ENCODE measurements at regions not wholly inside any gene's neighbourhood (a gene's known extent, or its start where the extent isn't known, plus 50 kb on each side); places are given as distances from the start of the nearest gene placed in this dataset.

DNA sequence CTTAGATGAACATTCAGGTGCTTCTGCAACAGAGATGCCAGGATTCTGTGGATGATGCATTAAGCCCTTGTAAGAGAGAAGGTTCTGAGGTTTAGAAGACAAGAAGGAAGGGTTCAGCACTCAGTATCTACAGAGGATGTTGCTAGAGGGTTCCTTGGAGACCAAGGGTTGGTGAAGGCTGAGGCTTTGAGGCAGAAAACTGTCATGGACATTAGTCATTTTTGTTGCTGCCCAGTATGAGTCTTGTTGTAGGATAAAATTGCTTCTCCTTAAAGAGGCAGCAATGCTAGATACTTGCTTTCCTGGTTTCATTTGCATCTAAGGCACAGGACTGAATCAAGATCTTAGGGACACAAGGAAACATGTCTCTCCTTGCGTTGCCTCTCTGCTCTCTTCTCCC, 319.4 kb upstream of the NFIA start:
- no peak overlapping the region for H3K9ac ChIP-seq (ENCODE audit: low read length)
- H3K27me3 ChIP-seq (ENCODE audit: insufficient read depth, low read length) = peaks cover 16% of the 10 kb centered on the region

DNA sequence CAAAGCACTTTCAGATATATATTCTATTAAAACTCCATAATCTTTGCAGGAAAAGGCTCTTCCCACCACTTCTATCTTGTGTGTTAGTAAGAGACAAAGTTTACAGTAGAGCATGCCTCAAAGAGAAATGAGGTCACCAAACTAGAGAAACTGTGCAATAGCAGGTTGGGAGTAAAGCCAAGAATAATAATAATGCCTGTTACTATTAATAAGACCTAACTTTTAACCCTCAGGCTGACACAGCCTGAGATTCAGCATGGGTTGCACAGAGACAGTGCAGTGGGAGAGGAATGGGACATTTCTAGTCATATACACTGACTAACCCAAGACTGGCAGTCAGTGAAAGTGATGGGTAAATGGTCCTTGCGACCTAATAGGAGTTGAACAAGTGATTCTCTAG, 320.2 kb upstream of the NFIA start:
- ATAC-seq (no peak), DNase-seq (ENCODE audit: low read depth, low spot score) (no peak)
- H3K27ac ChIP-seq (ENCODE audit: low read depth, low read length) = no peak overlapping the region
- H4K20me1 ChIP-seq (ENCODE audit: insufficient read depth) = no peaks in the 10 kb centered on the region
- H3K4me1 ChIP-seq (ENCODE audit: control insufficient read depth in 1 of 2, insufficient read depth in 2 of 2, low read length in 2 of 2) = no peaks in the 10 kb centered on the region
- no peak overlapping the region for H3K4me3 ChIP-seq (replicated peaks in 1 of 2; ENCODE audit: low read depth in 1 of 2, low read length in 2 of 2)
- H3K4me2 ChIP-seq (ENCODE audit: low read length) = no peak overlapping the region
- no peaks in the 10 kb centered on the region for H3K9me2 ChIP-seq (ENCODE audit: insufficient read depth)
- POLR2A ChIA-PET = no interaction called here
- RAD21 ChIA-PET (ENCODE audit: low non-redundant PET in 1 of 2, low total read pairs in 2 of 2, uncharacterized antibody in 2 of 2, unreplicated experiment in 2 of 2) = no interaction called here
- H3K9ac ChIP-seq (ENCODE audit: low read length) = no peak overlapping the region
- no peaks in the 10 kb centered on the region for H3K36me3 ChIP-seq (ENCODE audit: control insufficient read depth in 1 of 2, insufficient read depth in 2 of 2, low read length in 2 of 2)
- intact Hi-C loops (cut with micrococcal nuclease) = no loop called here
- H3K79me2 ChIP-seq (ENCODE audit: insufficient read depth, low read length) = no peaks in the 10 kb centered on the region
- TF ChIP-seq EGR1 (IDR thresholded peaks at IDR 0.05; ENCODE audit: low read depth) (no peak), CEBPB (IDR thresholded peaks at IDR 0.05; ENCODE audit: low read depth) (no peak), TCF7L2 (IDR thresholded peaks at IDR 0.05; ENCODE audit: borderline replicate concordance, extremely low read depth, insufficient read depth, insufficient read length) (no peak), EZH2 (IDR thresholded peaks at IDR 0.05) (no peak), POLR2A (IDR thresholded peaks at IDR 0.05; ENCODE audit: borderline replicate concordance, extremely low read depth, insufficient read depth, insufficient read length) (no peak), ZFX (IDR thresholded peaks at IDR 0.05) (no peak), SIN3A (IDR thresholded peaks at IDR 0.05; ENCODE audit: low read depth) (no peak), RAD21 (IDR thresholded peaks at IDR 0.05; ENCODE audit: low read depth) (no peak), JUND (IDR thresholded peaks at IDR 0.05) (no peak), ELF1 (IDR thresholded peaks at IDR 0.05; ENCODE audit: borderline replicate concordance, low read depth) (no peak), ZNF274 (IDR thresholded peaks at IDR 0.05; ENCODE audit: low read depth, low read length) (no peak)
- TF ChIP-seq, protein P1, sequence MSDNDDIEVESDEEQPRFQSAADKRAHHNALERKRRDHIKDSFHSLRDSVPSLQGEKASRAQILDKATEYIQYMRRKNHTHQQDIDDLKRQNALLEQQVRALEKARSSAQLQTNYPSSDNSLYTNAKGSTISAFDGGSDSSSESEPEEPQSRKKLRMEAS (IDR thresholded peaks at IDR 0.05) = no peak
- TF ChIP-seq, protein P2, sequence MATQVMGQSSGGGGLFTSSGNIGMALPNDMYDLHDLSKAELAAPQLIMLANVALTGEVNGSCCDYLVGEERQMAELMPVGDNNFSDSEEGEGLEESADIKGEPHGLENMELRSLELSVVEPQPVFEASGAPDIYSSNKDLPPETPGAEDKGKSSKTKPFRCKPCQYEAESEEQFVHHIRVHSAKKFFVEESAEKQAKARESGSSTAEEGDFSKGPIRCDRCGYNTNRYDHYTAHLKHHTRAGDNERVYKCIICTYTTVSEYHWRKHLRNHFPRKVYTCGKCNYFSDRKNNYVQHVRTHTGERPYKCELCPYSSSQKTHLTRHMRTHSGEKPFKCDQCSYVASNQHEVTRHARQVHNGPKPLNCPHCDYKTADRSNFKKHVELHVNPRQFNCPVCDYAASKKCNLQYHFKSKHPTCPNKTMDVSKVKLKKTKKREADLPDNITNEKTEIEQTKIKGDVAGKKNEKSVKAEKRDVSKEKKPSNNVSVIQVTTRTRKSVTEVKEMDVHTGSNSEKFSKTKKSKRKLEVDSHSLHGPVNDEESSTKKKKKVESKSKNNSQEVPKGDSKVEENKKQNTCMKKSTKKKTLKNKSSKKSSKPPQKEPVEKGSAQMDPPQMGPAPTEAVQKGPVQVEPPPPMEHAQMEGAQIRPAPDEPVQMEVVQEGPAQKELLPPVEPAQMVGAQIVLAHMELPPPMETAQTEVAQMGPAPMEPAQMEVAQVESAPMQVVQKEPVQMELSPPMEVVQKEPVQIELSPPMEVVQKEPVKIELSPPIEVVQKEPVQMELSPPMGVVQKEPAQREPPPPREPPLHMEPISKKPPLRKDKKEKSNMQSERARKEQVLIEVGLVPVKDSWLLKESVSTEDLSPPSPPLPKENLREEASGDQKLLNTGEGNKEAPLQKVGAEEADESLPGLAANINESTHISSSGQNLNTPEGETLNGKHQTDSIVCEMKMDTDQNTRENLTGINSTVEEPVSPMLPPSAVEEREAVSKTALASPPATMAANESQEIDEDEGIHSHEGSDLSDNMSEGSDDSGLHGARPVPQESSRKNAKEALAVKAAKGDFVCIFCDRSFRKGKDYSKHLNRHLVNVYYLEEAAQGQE (IDR thresholded peaks at IDR 0.05; ENCODE audit: low read depth) = no peak
- CTCF ChIA-PET = interaction anchor here (2.6 kb wide), 1 partner anchor 481 kb away, joined by 9 read pairs; no protein-coding TSS in a partner anchor
- no peak overlapping the region for H2AFZ ChIP-seq (ENCODE audit: low read depth, low read length, poor library complexity, severe bottlenecking)
- no TSS peak for BruUV-seq (replicated peaks)
- no peaks in the 10 kb centered on the region for H3K9me3 ChIP-seq (ENCODE audit: control insufficient read depth in 1 of 2, insufficient read depth in 1 of 2, low read depth in 1 of 2, low read length in 2 of 2)
- peaks cover 16% of the 10 kb centered on the region for H3K27me3 ChIP-seq (ENCODE audit: insufficient read depth, low read length)

More for the DNA sequence above, 319.4 kb upstream of the NFIA start:
- no peak for ATAC-seq
- TF ChIP-seq CEBPB (IDR thresholded peaks at IDR 0.05; ENCODE audit: low read depth) = no peak
- TF ChIP-seq RAD21 (IDR thresholded peaks at IDR 0.05; ENCODE audit: low read depth) = no peak
- no peak for TF ChIP-seq JUND (IDR thresholded peaks at IDR 0.05)
- TF ChIP-seq YY1 (IDR thresholded peaks at IDR 0.05; ENCODE audit: extremely low read depth, insufficient replicate concordance, low read depth, low read length) = no peak
- TF ChIP-seq EGR1 (IDR thresholded peaks at IDR 0.05; ENCODE audit: low read depth) = no peak
- no peak for TF ChIP-seq POLR2AphosphoS5 (IDR thresholded peaks at IDR 0.05; ENCODE audit: low read depth, low read length)
- H3K36me3 ChIP-seq (ENCODE audit: control insufficient read depth in 1 of 2, insufficient read depth in 2 of 2, low read length in 2 of 2) = no peaks in the 10 kb centered on the region
- no peak overlapping the region for H2AFZ ChIP-seq (ENCODE audit: low read depth, low read length, poor library complexity, severe bottlenecking)
- no peaks in the 10 kb centered on the region for H3K4me1 ChIP-seq (ENCODE audit: control insufficient read depth in 1 of 2, insufficient read depth in 2 of 2, low read length in 2 of 2)
- no peak overlapping the region for H3K4me3 ChIP-seq (replicated peaks in 1 of 2; ENCODE audit: low read depth in 1 of 2, low read length in 2 of 2)
- H3K4me2 ChIP-seq (ENCODE audit: low read length) = no peak overlapping the region
- H3K9me2 ChIP-seq (ENCODE audit: insufficient read depth) = no peaks in the 10 kb centered on the region
- CTCF ChIA-PET = interaction anchor here (2.8 kb wide), 1 partner anchor 482 kb away, joined by 58 read pairs; no protein-coding TSS in a partner anchor
- intact Hi-C loops (cut with micrococcal nuclease) = no loop called here
- RAD21 ChIA-PET (ENCODE audit: low non-redundant PET in 1 of 2, low total read pairs in 2 of 2, uncharacterized antibody in 2 of 2, unreplicated experiment in 2 of 2) = no interaction called here
- POLR2A ChIA-PET = no interaction called here
- no peaks in the 10 kb centered on the region for H3K9me3 ChIP-seq (ENCODE audit: control insufficient read depth in 1 of 2, insufficient read depth in 1 of 2, low read depth in 1 of 2, low read length in 2 of 2)
- DNase-seq (ENCODE audit: low read depth, low spot score) = no peak
- no peaks in the 10 kb centered on the region for H4K20me1 ChIP-seq (ENCODE audit: insufficient read depth)
- no TSS peak for BruUV-seq (replicated peaks)
- no peak overlapping the region for H3K27ac ChIP-seq (ENCODE audit: low read depth, low read length)
- H3K79me2 ChIP-seq (ENCODE audit: insufficient read depth, low read length) = no peaks in the 10 kb centered on the region

All from HCT116 (cell line).